ENCODE measurements at regions not wholly inside any gene's neighbourhood (a gene's known extent, or its start where the extent isn't known, plus 50 kb on each side); places are given as distances from the start of the nearest gene placed in this dataset.

DNA sequence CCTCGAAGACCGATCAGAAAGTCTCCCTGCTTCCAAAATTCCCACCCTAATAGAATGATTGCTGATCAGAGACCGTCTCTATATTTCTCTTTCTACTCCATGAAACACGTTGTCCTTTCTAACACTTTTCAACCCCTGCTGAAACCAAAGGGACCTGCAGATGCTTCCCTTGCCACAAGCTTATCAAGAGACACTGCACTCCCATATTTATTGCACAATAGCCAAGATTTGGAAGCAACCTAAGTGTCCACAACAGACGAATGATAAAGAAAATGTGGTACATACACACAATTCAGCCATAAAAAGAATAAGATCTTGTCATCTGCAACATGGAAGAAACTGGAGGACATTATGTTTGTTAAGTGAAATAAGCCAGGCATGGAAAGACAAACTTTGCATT lies 125.1 kb downstream of the FOXD1 start:
- no peaks in the 10 kb centered on the region for H3K36me3 Mint-ChIP-seq (ENCODE audit: insufficient read depth)
- DNase-seq (ENCODE audit: low spot score, unreplicated experiment): no peak
- H3K4me3 Mint-ChIP-seq (ENCODE audit: low read depth): no peak overlapping the region
- TF ChIP-seq, protein P1, sequence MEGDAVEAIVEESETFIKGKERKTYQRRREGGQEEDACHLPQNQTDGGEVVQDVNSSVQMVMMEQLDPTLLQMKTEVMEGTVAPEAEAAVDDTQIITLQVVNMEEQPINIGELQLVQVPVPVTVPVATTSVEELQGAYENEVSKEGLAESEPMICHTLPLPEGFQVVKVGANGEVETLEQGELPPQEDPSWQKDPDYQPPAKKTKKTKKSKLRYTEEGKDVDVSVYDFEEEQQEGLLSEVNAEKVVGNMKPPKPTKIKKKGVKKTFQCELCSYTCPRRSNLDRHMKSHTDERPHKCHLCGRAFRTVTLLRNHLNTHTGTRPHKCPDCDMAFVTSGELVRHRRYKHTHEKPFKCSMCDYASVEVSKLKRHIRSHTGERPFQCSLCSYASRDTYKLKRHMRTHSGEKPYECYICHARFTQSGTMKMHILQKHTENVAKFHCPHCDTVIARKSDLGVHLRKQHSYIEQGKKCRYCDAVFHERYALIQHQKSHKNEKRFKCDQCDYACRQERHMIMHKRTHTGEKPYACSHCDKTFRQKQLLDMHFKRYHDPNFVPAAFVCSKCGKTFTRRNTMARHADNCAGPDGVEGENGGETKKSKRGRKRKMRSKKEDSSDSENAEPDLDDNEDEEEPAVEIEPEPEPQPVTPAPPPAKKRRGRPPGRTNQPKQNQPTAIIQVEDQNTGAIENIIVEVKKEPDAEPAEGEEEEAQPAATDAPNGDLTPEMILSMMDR (IDR thresholded peaks at IDR 0.05; ENCODE audit: unreplicated experiment): no peak
- H3K27me3 Mint-ChIP-seq: peaks cover 26% of the 10 kb centered on the region
- H3K9me3 Mint-ChIP-seq (ENCODE audit: low read depth): no peaks in the 10 kb centered on the region
- no peaks in the 10 kb centered on the region for H3K4me1 Mint-ChIP-seq (ENCODE audit: low read depth)
- no peak overlapping the region for H3K27ac Mint-ChIP-seq

DNA sequence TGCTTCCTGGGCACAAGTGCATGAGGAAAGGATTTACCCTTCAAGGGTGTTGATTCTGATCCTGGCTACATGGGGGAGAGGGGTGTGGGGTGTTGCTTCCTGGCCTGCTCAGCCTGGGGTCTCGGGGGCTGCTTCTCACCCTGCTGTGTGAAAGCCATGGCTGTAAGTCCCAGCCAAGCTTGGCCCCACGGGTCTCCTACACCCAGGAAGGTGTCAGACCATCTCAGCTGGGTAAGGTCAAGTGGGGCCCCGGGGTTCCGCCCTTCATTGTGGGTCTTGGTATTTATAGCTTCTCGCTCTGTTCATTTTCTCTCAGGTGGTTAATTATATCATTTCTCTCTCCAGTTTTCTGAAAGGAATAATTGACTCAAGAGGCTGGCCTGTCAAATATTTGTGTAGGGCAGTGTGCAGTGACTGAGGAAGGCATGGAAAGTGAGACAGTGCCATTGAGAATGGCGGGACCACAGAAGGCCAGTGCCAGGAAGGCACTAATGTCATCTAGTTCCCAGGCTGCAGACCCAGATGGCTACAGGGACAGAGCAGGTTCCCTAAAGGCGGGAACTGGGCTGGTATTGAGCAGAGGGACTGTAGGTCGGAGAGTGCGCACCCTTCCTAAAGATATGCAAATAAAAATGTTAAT lies 126.0 kb downstream of the FOXD1 start:
- Mint-ChIP-seq H3K9me3 (ENCODE audit: low read depth) (no peaks in the 10 kb centered on the region), H3K4me3 (ENCODE audit: low read depth) (no peak overlapping the region), H3K4me1 (ENCODE audit: low read depth) (no peaks in the 10 kb centered on the region), H3K36me3 (ENCODE audit: insufficient read depth) (no peaks in the 10 kb centered on the region), H3K27me3 (peaks cover 29% of the 10 kb centered on the region), H3K27ac (no peak overlapping the region)
- DNase-seq (ENCODE audit: low spot score, unreplicated experiment): no peak
- TF ChIP-seq, protein P1 (IDR thresholded peaks at IDR 0.05; ENCODE audit: unreplicated experiment): no peak

DNA sequence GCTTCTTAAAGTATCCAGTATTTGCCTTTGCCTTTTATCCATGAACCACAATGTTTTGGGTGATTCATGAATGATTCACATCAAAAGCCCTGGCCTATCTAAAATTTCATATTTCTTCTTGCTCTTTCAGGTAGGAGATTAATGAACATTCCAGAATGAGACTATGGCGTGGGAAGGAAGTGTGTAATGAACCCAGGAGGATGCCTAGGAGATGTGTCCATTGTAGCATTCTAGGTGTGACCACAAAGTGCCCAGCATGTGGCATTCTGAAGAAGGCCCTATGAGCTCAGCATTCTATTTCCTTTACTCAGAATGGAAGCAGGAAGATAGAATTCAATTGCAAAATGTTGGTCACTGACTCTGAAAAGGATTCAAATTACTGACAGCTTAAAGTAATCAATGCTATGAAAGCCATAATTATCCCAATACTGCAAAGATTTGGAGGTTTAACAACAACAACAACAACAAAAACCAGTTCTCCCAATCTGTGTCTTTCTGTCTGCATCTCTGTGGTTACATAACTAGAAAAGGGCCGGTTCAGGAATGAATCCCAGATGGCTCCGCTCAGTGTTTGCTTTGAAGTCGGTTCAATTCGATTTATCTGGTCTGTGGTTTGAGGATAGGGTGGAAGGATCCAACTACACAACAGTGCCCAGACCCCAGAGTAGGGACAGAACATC lies 126.7 kb downstream of the FOXD1 start:
- TF ChIP-seq, protein P1 (IDR thresholded peaks at IDR 0.05; ENCODE audit: unreplicated experiment): no peak
- Mint-ChIP-seq H3K27ac (no peak overlapping the region), H3K4me3 (ENCODE audit: low read depth) (no peak overlapping the region), H3K9me3 (ENCODE audit: low read depth) (no peaks in the 10 kb centered on the region), H3K4me1 (ENCODE audit: low read depth) (no peaks in the 10 kb centered on the region), H3K27me3 (peaks cover 32% of the 10 kb centered on the region), H3K36me3 (ENCODE audit: insufficient read depth) (no peaks in the 10 kb centered on the region)
- DNase-seq (ENCODE audit: low spot score, unreplicated experiment): no peak

DNA sequence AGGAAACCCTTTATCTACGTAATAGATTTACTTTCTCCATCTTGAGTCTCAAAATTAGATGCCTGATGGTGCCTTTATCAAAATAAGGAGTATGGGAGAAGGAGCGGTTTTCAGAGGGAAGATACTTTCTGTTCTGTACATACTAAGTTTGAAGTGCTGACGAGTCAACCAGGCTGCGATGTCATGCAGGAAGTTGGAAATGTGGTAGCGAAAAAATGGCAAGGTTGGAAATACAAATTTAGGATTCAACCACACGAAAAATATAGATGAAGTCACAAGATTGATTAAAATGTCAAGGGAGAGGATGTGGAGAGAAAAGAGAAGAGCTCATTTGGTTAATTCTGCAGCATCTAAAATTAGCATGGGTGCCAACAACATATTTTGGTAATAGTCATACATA lies 129.5 kb downstream of the FOXD1 start:
- Mint-ChIP-seq H3K27me3 (peaks cover 38% of the 10 kb centered on the region), H3K36me3 (ENCODE audit: insufficient read depth) (no peaks in the 10 kb centered on the region), H3K4me3 (ENCODE audit: low read depth) (no peak overlapping the region), H3K4me1 (ENCODE audit: low read depth) (no peaks in the 10 kb centered on the region), H3K27ac (no peak overlapping the region), H3K9me3 (ENCODE audit: low read depth) (no peaks in the 10 kb centered on the region)
- DNase-seq (ENCODE audit: low spot score, unreplicated experiment): no peak
- TF ChIP-seq, protein P1 (IDR thresholded peaks at IDR 0.05; ENCODE audit: unreplicated experiment): no peak

DNA sequence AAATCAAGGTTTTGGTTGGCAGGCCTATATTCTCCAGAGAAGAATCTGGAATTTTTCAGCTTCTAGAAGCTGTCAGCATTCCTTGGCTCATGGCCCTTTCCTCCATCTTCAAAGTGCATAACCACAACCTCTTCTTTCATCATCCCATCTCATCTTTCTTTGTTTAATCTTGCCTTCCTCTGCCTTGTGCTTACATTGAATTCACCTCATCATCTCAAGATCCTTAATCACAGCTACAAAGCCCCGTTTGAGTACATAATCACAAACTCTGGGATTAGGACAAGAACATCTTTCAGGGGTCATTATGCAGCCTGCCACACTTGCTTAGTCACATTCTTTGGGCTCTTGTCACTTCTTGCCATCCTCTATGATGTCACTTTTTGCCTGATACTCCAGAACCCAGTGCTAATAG lies 130.3 kb downstream of the FOXD1 start:
- no peak for DNase-seq (ENCODE audit: low spot score, unreplicated experiment)
- H3K36me3 Mint-ChIP-seq (ENCODE audit: insufficient read depth): no peaks in the 10 kb centered on the region
- H3K4me3 Mint-ChIP-seq (ENCODE audit: low read depth): no peak overlapping the region
- H3K27me3 Mint-ChIP-seq: peaks cover 41% of the 10 kb centered on the region
- H3K27ac Mint-ChIP-seq: no peak overlapping the region
- TF ChIP-seq, protein P1 (IDR thresholded peaks at IDR 0.05; ENCODE audit: unreplicated experiment): no peak
- no peaks in the 10 kb centered on the region for H3K4me1 Mint-ChIP-seq (ENCODE audit: low read depth)
- no peaks in the 10 kb centered on the region for H3K9me3 Mint-ChIP-seq (ENCODE audit: low read depth)

Data from progenitor cell of endocrine pancreas (in vitro differentiated cells).